T-helper 2 cell (primary cell): ENCODE measurements at regions not wholly inside any gene's neighbourhood (a gene's known extent, or its start where the extent isn't known, plus 50 kb on each side); places are given as distances from the start of the nearest gene placed in this dataset.
"Not testable (repeated sequence)": the region's sequence is repeated elsewhere in the genome, so short reads cannot be mapped to it uniquely, and the experiment has no call there.

Experiments
- DNase-seq, 5 experiments: peaks; one replicate each; pipeline versions ENCODE4 v3.0.0 to v3.0.0-alpha.2; 2012 to 2022

DNA sequence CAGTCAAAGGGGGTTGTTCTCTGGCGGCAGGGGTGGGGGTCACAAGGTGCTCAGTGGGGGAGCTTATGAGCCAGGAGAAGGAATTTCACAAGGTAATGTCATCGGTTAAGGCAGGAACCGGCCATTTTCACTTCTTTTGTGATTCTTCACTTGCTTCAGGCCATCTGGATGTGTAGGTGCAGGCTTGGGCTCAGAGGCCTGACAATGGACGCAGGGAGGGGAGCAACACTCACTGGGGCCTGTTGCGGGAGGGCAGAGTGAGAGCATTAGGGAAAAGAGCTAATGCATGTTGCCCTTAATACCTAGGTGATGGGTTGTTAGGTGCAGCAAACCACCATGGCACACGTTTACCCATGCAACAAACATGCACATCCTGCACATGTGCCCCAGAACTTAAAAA, 98.0 kb upstream of the FAM47A start:
- DNase-seq: not testable (repeated sequence)

DNA sequence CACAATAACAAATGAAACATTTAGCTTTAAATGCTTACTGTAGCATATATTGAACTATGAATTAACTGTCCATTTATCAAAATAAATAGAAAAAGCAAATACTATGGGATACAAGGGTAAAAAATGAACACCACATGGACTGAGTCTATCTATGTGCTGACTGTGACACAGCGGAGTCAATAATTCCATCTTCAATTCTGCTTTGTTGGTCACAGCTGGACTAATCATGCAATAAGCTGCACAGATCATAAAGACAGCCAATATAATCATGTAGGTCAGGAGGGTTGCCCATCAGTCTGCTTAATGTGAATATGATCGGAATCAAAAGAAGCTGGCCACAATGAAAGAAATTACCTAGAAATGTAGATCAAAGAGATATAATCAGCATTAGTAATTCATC, 95.7 kb upstream of the FAM47A start:
- DNase-seq: no peak

DNA sequence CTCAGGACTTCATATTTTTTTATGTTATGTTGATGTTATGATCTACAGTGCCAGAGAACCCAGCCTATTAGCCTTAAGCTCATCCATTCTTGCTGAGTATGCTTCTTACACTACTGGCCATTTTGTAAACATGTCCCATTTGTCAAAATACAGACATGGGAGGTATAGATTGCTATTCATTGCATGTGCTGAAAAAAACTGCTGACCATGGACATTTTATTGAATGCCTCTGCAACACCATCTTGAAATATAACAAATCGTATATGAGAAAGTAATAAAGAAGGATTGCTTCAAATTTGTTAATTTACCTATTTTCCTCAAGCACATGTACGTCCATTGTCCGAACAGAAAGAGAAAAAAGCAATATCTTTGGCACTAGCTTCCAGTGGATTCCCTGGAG, 91.5 kb upstream of the FAM47A start:
- DNase-seq: no peak

DNA sequence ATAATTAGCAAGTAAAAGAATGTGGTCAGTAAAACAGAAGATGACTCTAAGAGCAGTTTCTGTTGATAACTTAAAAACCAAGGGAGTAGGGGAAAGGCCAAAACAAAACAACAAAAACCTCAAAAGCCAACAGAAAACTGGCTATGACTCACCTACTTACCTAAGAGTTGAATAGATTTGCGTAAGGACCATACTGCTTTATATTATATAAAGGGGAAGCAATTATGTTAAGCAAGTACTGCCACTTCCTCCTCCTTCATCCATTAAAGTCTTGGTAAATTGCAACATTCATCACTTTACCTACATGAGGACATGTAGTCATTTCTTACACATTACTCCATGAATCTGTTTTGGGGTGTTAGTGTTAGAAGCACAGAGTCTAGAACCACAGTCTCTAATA, 85.9 kb upstream of the FAM47A start:
- no peak for DNase-seq

DNA sequence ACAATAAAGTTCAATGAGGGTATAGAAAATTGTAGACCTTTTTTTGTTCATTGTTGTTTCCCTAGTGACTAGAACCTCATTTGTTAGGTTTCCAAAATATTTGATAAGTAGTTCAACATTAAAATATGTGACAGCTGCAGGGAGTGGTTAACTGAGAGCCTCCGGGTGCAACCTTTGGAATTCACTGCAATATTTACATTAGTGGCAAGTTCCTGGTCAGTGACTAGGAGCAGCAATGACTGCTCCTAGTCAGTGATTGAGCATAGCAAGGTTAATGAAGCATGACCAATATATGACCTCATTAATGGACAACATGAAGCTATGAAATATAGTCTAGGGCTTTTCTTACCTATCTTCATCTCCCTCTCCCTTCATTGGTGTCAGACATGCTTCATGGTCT, 65.8 kb upstream of the FAM47A start:
- no peak for DNase-seq
